NCI-H69 (cell line): ENCODE measurements at regions not wholly inside any gene's neighbourhood (a gene's known extent, or its start where the extent isn't known, plus 50 kb on each side); places are given as distances from the start of the nearest gene placed in this dataset.
A peak's percentile ranks its signal among the peaks of the same experiment; 100 is the strongest.

Source experiments
- DNase-seq: peaks from one replicate; lab custom pipeline; 2025; lab: John Stamatoyannopoulos, UW

DNA sequence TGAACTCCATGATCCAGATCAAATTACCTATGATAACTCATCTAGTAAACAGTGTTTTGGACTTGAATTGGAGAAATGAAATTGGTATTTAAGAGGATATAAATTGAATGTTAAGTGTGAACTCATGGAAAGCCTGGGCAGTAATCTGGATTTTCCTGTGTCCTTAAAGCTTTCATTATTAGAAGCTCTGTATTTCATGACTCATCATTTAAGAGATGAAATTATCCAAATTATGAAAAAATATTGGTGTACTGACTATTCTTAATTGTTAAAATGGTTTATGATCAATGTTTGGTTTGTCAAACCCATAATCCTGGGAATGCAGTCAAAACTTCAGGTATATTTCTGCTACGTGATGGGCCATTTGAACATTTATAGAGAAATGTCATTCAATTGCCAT, 332.2 kb upstream of the ST6GAL2 start:
- DNase-seq: no peak

DNA sequence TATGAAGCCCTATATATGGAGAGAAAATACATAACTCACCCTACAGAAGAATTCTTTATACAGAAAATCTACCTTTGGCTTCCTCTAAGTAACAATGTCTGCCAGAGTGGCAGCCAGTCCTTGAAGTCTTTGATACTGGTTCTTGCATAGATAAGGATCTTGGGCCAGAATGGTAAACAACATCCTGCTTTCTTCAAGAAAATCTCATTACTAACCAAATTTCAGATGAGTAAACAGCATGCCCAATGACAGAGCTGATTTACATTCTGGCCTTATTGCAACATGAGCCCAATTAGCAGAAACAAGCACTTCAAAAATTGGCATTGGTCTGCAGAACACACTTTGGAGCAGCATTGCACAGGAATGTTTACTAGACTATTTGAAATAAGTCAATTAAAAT, 336.5 kb upstream of the ST6GAL2 start:
- no peak for DNase-seq

DNA sequence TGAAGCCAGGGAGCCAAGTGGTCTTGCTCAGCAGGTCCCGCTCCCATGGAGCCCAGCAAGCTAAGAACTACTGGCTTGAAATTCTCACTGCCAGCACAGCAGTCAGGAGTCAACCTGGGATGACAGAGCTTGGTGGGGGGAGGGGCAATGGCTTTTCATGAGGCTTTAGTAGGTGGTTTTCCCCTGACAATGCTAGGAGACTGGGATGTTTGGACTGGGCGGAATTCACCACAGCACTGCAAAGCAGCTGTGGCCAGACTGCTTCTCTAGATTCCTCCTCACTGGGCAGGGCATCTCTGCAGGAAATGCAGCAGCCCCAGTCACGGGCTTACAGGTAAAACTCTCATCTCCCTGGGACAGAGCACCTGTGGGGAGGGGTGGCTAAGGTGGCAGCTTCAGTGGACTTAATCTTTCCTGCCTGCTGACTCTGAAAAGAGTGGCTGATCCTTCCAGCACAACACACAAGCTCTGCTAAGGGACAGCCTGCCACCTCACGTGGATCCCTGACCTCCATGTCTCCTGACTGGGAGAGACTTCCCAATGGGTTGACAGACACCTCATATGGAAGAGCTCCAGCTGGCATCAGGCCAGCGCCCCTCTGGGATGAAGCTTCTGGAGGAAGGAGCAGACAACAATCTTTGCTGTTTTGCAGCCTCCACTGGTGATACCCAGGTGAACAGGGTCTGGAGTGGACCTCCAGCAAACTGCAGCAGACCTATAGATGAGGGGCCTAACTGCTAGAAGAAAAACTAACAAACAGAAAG, 349.7 kb upstream of the ST6GAL2 start:
- peak; percentile 3 for DNase-seq

DNA sequence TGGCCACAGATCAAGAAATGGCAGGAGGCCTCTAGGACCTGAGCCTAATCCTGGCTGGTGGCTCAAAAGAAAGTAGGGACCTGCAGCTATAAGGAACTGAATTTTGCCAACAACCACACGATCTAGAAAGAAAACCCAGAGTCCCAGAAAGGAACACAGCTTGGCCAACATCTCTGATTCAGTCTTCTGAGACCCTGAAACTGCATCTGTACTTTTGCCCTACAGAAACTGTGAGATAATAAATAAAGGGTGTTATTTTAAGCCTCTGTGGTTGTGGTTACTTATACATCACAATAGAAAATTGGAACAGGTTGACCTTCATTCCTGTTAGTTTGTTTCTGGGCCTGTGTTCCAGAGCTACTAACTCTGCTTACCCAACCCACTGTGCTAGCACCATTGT, 356.8 kb upstream of the ST6GAL2 start:
- no peak for DNase-seq

DNA sequence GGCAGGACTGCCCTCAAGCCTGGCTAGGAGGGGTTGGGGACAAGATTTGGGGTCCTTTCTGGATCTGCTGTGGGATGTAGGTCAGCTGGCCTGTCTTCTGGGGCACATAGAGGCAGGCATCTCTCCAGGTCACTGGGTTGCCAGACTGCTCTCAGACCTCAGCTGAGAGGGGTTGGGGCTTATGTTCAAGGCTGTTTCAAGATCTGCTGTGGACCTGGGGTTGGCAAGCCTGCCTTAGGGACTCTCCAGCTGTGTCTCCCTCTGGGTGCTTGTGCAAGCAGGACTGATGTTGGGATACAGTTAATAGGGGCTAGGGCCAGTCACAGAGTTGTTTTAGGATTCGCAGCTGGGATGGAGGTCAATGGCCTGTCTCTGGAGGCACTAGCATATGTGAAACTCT, 363.0 kb upstream of the ST6GAL2 start:
- no peak for DNase-seq

DNA sequence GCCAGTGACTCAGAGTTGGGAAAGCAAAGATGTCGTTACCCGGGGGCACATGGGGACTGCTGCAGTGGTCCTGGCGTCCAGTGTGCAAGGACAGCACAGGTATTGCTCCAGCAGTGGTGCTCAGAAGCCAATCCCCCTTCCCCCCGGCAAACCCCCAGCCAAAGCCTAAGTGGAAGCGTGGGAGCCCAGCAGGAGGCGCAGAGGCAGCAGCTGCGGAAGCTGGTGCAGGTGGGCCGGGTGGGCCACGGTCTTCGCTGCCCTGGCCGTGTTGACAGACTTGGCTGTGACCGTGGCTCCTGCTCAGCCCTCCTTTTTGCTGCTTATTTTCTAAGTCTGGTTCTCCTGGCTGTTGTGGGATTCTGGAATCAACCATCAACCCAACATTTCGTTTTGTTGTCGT, 369.8 kb upstream of the ST6GAL2 start:
- no peak for DNase-seq

DNA sequence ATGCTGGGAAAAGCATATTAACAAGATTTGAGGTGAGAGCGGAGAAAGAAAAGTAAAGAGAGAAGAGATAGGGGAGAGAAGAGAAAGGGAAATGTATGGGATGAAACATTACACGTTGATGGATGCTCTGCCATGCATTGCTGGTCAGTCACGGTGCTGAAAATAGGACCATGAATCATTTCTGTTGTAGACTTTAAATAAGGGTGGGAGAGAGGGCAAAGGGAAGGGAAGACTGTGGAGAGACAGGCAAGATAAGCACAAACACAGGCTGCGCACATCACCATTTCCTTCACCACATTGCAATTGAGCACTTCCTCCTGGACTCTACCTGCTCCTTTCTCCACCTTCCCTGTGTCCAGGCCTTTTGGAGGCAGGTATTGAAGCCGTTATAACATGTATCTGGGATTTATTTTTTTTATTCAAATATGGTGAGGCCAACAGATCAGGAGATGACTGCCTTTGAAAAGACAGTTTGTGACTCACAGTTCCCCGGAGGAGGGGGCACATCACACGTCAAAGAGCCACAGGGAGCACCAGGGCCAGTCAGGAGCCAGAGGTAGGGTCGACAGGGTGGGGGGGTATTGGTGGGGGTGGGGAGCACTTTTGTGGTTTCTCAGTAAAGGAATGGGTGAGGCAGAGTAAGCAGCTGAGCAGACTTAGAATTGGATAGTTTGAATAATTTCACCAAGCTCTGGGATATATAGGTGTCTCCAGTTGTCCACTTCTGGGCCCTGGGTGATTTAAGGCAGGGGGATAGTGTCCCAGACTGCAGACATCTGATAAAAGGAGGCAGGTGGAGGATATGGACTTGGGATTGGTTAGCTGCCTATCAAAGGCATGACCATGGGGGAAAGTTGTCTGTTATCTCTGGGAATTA, 372.8 kb upstream of the ST6GAL2 start:
- no peak for DNase-seq

DNA sequence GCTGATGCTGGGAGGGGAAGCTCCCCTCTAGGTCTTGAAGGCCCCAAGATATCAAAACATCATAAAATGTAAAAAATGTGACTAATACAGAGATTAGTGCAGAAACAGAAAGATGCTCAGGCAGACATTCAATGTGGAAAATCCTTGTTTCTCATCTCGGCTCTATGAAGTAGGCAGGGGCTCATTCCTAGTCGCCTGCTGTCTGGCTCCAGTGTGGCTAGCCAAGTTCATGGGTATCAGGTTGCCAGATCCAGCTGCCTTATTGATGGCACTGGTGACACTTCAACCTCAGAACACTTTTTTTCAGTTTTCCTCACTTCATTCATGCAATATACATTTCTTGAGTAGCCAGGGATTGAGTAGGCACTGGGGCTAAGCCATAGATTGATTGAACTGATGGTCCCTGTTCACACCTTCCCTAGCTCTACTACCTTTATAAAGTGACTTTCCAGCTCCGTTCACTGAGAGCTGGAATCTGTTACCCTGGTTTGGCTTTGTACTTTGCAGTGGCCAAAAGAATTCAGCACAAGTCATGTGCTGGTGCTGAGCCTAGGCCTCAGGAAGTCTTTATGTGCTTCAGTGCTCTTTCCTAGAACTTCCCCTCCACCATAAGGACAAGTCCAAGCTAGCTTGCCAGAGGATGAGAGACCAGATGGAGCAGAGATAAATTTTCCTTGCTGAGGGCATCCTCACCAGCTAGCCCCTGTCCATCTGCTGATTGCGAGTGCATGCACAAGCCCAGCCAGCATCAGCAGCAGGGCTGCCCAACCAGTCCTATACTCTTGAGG, 373.6 kb upstream of the ST6GAL2 start:
- DNase-seq: no peak

DNA sequence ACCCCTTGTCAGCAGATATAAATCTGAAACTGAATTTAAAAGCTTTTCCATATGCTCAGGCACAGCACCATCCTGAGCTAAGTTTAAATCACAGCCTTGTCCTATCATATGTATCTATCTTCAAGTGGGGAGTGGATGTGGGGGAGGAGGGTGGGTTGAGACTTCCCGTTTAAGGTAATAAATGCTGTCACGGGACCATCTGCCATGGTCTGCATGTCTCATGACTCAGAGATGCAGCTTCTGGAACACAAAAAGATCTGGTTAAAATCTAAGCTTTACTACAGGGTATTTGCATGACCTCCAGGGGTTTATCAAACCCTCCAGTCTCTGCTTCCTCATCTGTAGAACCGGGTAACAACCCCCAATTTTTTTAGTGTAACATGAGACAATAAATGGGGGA, 377.7 kb upstream of the ST6GAL2 start:
- DNase-seq: no peak

DNA sequence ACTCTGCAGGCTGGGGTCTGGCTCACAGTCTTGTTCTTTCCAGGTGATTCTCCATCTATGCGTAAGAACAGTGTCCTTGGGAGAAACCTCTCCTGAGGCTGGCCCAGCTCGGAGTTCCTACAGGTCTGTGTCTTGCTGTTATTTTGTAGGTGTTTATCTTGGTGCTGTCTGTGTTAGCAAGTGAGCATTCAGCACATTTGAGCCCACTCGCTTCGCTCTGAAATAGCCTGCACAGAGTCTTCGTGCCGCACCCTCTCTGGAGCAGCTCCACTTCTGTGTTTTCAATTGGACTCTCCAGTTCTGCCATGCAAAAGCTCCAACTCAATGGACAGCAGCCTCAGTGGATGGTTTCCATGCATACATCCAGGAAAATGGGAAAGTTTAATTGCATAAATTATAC, 378.2 kb upstream of the ST6GAL2 start:
- DNase-seq: no peak

DNA sequence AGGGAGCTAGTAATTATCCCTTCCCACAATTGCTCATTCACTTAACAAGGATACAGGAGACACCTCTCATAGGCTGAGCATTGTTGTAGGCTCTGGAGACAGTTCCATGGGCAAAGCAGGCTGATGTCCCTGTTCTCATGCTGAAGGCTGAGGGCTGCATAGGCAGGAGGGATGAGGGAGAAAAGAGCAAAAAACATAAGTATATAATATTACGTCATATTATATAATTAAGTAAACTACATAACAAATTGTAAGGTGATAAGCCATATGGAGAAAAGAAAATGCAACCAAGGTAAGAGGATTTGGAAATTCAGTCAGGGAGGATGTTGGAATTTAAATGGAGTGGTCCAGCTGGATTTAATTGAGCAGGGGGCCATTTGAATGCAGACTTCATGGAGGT, 380.6 kb upstream of the ST6GAL2 start:
- peak; percentile 60 for DNase-seq

DNA sequence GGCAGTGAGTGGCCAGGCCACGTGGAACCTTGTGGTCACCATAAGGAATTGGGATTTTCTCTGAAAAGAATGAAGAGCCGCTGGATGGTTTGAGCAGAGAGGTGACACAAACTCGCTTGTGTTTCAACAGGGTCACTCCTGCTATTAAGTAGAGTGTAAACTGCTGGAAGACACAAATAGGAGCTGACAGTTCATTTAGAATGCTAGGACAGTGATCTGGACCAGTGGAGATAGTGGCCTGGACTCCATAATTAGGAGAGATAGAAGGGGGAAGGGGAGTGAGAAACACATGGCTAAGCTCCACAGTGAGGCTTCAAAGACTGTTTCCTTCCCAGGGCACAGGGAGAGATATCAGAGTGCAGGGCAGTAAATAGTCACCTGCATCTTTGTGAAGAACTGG, 381.1 kb upstream of the ST6GAL2 start:
- no peak for DNase-seq

DNA sequence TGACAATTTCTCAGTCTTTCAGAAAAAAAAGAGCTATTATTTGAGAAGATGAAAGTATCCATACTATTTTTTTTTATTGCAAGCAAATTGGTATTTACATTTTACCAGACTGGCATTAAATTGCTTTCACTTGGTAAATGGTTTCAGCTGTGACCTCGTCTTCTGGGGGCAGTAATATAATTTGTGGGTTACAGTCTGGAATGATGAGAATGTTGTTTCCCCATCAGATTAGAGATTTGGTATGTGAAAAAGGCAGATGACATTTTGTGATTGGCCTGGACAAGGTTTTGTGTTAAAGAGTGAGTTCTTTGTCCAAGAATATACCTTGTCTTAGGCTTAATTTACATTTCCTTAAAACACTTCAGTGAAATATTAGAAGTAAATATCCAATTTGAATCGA, 390.1 kb upstream of the ST6GAL2 start:
- no peak for DNase-seq

DNA sequence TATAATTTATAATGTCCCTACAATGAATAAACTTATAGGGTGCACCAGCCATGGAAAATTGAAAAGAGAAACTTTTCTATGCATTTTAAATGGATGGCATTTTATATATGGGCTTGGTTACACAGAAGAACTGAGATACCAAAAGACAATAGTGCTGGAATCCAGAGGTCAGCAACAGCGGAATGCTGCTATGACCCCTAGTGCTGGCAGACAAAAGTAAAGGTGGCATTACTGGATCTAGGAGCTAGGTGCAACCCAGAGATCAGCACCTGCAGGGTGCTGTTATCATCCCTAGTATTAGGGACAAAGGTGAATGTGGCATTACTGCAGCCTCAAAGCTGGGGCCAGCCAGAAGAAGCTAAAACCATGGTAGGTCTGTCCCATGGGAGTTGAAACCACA, 392.7 kb upstream of the ST6GAL2 start:
- DNase-seq: no peak

DNA sequence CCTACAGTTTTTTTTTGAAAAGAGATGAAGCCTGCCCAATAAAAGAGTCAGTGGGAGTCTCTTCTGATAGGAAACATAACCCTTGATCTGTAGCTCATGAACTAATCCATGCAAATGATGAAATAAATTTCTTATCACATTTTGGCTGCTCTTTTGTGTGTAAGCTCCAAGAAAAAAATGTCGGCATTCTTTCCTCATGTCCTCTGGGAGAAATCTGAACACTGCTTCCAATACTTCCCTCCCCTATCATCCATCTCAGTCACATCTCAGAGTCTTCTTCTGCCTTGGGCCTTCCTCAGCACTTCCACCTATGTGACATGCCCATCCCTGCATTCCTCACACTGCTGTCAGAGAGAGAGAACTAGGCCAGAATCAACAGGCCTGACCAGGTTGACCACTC, 395.7 kb upstream of the ST6GAL2 start:
- DNase-seq: no peak

DNA sequence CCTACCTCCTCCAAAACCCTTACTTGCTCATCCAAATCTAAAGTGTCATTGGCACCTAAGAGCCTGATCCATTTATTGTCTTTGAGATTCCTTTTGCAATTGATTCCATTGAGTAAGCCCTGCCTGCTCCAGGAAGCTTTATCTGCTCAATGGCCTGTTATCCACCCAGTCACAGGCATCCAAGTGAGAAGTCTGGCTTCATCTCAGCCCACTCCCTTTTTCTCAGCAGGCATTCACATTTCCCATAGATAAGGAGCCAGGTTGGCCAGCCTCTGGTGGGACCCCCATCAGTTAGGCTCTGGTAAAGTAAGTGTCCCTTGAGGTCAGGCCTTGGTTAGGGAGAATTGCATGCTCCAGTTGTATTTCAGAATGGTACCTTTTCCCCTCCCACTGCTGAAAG, 396.2 kb upstream of the ST6GAL2 start:
- DNase-seq: no peak

DNA sequence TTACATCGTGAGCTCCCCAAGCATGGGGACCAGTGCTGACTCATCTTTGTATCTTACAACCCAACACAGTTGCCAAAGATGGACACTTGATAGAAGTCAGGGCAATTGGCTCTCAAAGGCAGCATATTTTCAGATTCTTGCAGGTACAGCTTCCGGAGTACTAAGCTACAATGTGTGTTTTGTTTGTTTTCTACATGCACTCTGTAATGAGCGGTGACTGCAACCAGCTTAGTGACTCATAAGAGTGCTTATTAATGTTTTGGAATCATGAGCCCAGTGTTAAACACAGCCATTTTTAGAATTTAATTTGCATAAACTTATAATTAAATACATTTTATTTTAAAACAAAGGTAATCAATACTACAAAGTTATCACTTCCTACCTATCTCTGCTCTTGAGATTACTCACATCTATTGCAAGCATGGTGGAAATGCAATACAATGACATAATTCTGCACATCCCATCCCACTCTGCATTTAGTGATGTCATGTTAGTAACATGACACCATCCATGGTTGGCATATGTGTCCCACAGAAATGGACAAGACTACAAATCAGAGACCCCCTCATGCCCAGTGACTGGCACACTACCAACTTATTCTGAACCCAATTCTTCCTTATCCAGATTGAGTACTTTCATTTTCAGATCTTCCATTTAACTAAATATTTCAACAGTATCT, 399.8 kb upstream of the ST6GAL2 start:
- peak; percentile 5 for DNase-seq

DNA sequence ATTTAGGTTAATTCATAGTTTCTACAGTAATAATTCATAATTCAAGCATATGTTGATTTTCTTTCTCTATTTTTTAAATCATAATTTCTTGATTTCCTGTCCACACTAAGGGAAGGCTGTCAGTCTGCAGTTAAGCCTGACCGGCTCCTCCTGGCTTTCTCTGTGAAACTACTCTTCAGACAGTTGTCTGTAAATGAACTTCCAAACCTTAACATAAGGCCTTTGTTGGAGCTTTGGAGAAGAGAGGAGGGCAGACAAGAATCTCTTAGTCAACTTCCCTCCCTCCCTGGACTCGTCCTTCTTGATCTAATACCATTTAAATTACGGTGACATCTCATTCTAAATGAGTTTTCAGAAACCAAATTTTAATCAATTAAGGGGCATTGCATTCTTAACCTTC, 404.1 kb upstream of the ST6GAL2 start:
- DNase-seq: no peak

DNA sequence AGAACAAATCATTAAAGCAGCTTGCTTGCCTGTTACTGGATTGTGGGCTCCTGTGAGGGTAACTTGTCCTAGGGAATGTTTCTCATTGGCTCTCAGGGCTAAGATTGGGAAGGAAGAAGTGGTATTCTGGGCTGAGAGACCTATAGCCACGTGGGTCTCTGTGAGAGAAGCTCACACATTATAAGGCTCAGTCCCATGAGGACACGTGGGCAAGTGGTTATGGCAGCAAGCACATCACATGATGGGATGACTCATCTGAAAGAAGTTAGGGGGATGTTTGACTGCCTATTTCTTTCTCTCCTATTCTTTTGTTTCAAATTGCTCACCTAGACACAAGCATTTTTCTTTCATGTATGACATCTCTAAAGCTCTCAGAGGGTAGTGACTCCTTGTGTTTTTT, 418.0 kb upstream of the ST6GAL2 start:
- DNase-seq: peak; percentile 41

DNA sequence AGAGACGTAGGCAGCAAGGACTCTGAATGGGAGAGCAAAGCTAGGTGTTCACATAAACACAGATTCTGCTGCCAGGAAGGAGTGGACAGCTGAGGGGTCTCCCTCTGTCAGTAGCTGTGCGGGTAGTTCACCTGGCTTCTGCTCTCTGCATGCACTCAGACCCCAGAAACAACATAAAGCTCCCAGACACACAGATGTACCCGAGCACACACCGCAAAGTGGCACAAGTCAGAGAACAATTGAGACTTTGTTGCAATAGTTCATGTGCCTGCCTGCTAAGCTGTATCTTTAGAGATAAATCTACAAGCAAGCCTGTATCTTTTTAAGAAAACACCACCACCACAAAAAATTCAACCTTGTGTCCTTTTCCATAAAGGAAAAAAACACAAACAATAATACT, 420.0 kb upstream of the ST6GAL2 start:
- DNase-seq: no peak

DNA sequence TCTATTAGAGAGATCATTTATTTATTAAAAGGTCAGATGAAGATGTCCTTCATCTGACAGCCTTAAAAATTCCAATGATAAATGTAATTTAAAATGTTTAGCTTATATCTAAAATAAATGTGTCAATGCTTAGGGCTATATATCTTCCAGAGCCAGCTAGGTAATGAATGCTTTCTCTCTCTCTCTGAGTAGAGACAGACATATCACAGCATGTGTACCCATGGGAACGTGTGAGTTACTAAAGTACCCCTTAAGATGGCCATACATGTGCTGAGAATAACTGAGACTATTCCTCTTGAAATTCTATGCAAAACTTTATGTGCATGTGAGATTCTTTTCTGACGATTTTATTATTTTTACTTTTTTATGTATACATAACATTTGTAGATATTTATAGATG, 420.9 kb upstream of the ST6GAL2 start:
- DNase-seq: no peak

DNA sequence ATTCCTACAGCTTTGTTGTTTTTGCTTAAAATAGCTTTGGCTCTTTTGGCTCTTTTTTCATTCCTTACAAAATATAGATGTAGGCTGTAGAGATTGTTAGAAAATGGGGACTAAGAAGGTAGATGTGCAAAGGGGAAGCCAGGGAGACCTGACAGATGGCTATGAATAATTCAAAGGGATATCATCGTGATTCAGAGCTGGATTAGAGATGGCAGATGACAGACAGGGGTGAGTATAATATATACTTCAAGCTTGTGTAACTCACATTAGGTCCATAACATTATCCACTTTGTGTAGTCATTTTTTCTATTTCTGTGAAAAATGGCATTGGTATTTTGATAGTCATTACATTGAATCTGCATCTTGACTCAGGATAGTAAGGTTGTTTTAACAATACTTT, 422.9 kb upstream of the ST6GAL2 start:
- DNase-seq: no peak
